HG03196 (cell line): ENCODE measurements at regions not wholly inside any gene's neighbourhood (a gene's known extent, or its start where the extent isn't known, plus 50 kb on each side); places are given as distances from the start of the nearest gene placed in this dataset.

ENCODE experiments used
- ATAC-seq: cut with Tn5 transposase; IDR thresholded peaks from one replicate; pipeline ENCODE4 v1.9.1; 2021; ENCODE audit not compliant: unreplicated experiment

GRCh38 chr9:28287455-28287854 lies 714.2 kb upstream of the C9orf72 start:
- no peak for ATAC-seq

DNA sequence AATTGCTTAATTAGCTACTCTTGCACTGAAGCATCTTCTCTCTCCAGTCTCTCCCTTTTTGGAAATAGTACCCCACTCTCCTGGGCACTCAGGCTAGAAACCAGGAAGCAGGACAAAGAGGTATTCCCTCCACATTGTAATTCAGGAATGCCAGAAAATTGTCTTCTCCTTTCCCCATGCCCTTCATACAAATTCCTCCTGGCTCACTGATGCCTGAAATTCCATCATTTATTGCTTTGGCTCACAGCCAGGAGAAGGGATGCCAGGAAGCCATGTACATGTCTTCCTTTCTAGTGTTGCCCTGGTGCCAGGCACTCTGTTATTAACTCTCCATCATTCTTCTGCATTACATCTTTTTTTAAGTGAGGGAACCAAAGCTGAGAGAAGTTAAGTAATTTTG lies 716.5 kb upstream of the C9orf72 start:
- no peak for ATAC-seq

DNA sequence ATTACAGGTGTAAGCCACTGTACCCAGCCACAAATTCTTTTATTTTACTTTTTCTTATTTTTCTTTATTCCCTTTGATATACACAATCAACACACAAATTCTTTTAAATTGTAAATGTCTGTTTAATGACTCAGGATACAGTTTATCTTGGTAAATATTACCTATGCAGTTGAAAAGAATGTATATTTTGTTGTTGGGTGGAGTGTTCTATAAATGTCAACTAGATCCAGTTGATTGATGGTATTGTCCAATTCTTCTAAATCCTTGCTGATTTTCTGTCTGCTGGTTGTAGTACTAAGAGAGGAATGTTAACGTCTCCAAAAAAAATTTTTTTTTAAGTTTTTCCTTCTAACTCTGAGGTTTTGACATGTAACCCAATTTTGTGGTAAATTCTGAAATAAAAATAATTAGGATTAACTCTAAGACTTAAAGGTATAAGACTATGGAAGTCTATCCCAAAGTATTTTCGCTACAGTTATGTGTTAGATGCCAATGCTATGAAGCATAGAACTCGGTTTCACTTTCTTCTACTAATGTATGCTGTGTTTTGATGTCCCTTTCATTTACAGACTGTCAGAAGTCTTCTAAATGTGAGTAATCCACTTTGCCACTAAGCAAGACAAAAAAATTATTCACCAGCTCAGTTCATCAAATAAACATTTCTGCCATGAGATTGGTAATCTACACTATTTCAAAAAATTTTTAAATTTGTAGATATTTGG lies 720.2 kb upstream of the C9orf72 start:
- ATAC-seq: no peak

GRCh38 chr9:28301281-28301680 lies 728.0 kb upstream of the C9orf72 start:
- ATAC-seq: no peak

GRCh38 chr9:28317745-28318144 lies 744.5 kb upstream of the C9orf72 start:
- ATAC-seq: no peak

- ATAC-seq: no peak
Measured at GRCh38 chr9:28318515-28318914, 745.2 kb upstream of the C9orf72 start.

DNA sequence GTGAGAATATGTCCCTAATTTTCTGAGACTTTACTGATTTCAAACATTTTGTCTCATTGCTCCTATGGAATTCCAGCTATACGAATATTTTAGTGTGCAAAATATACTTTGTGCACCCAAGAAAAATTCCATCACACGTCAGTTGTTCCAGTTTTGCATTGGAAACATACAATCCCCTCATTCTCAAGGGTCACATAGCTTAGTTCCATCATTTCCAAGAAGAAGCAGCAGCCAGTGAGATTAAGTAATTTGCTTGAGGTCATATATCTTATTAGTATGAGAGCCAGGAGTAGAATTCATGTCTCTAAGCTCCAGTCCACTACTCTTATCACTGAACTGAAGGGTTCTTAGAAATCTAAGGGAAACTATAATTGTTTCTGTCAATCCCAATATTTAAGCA lies 746.7 kb upstream of the C9orf72 start:
- ATAC-seq: no peak

- ATAC-seq: no peak
Measured at GRCh38 chr9:28320616-28321015, 747.3 kb upstream of the C9orf72 start.

DNA sequence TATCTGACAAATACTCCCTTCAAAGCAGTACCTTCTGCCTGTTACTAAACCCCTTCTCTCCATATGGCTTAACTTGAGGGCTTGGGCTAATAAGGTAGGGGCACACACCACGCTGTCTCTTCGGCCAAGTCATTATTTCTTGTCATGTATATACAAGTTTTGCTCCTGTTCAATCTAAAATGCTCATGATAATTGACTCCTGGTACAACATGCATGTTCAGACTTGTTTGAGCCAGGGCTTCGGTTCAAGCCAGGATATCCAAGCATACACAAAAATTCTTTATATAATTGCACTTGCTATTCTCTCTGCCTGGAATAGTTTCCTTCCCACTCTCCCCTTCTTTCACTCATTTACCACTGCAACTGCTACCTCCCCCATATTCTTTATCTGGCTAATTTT lies 756.0 kb upstream of the C9orf72 start:
- no peak for ATAC-seq

DNA sequence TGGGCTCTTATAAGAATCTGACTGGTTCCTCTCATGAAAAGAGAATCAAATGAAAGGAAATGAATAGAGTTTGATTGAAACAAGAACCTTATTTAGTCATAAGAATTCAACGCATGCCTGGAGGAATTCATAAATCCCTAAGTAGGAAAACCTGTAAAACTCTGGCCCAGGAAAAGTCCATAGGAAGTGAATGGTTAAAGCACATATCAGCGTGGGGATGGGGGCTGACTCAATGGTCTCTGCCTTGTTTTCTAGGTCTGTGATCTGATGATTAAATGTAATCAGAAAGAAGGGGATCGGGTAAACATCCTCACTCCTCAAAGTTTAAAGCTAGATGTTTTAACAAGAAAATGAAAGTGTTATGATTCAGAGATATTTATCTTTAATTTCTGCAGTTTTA lies 759.4 kb upstream of the C9orf72 start:
- no peak for ATAC-seq

- ATAC-seq: no peak
Measured at GRCh38 chr9:28341913-28342312, 768.6 kb upstream of the C9orf72 start.

GRCh38 chr9:28342815-28343338 lies 769.6 kb upstream of the C9orf72 start:
- no peak for ATAC-seq

DNA sequence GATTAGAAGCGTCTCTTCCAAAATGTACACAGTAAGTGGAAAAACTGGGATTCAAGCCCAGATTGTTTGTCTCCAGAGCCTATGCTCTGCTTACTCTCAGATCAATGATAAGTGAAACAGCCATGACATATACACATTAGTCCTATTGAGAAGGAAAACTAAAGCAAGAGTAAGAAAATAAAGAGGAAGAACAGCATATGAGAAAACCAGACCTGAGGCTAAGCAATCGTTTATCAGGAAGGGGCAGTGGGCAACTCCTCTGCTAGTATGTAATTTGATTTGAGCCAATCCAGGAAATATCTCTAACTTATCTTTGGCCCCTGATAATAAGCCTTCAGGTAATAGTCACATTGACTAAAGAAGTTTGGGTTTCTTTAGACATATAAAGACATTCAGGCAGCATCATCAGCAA lies 789.9 kb upstream of the C9orf72 start:
- no peak for ATAC-seq

- ATAC-seq: no peak
Measured at GRCh38 chr9:28365020-28365640, 791.8 kb upstream of the C9orf72 start.

- ATAC-seq: no peak
Measured at GRCh38 chr9:28365728-28366127, 792.4 kb upstream of the C9orf72 start.

DNA sequence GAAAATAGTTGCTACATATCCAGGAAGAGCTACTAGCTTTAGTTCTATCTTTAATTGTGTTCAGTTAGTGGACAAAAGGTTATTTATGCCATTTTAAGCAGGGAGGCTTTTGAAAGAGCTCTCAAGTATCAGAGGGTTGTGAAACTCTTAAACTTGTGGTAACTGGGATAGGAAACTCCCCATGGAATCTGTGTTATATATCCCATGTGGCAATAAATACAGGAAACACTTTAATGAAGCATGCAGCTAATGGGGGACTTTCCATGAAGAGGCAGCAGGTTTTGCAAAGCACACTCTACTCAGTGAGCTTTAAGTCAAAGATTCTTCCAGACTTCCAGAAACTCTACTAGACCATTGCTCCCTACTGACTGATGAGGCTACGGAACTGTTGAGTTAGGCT lies 805.0 kb upstream of the C9orf72 start:
- ATAC-seq: no peak

DNA sequence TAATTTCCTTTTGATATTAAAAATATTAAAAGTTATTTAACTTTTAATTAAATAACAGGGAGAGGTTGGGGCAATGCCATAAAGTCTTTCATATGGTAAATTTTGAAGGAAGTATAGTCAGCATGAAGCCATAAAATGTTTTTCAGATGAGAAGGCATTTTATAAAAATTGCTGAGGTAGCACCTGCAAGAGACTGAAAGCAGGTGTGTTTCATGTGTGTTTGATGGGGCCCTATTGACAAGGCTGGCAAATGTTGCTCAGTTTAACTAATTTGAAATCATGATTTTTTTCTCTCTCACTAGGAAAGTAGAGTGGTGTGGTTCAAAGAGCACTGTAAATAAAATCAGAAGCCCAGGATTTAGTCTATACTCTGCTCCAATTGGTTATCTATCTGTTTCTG lies 805.8 kb upstream of the C9orf72 start:
- no peak for ATAC-seq

- ATAC-seq: no peak
Measured at GRCh38 chr9:28389411-28389810, 816.1 kb upstream of the C9orf72 start.

GRCh38 chr9:28394774-28395173 lies 821.5 kb upstream of the C9orf72 start:
- ATAC-seq: no peak

DNA sequence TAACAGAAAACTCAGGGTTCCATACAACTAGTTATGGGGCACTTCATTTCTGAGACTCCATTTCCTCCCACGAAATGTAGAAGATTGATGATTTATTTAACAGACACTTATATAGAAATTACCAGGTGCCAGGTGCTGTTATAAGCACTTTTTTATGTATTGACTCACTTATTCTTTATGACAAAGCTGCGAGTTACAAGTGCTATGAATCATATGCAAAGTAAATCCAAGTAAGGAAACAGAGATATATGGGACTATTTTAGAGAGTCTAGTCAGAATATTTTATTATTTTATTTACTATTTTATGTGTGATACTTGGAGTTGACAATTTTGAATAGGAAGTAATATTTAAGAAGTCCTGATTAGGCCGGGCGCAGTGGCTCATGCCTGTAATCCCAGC lies 822.8 kb upstream of the C9orf72 start:
- no peak for ATAC-seq

DNA sequence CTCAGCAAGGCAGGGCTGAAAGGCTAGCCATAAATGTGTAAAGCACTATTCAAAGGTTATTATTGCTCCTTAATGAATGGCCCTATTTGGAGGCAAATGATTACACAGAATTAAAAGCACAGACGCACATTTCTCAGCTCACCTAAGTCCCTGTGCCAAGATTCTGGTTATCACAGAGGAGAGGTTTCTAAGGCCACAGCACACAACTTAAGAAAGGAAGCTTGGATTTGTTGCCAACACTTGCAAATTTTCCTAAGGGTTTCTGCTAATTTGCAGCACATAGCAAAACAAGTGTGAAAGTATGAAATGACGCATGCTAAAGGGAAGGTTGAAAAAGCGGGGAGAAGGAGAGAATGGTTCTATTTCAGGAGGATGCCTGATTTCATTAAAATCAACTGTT lies 834.1 kb upstream of the C9orf72 start:
- ATAC-seq: no peak

- ATAC-seq: no peak
Measured at GRCh38 chr9:28409919-28410318, 836.6 kb upstream of the C9orf72 start.

DNA sequence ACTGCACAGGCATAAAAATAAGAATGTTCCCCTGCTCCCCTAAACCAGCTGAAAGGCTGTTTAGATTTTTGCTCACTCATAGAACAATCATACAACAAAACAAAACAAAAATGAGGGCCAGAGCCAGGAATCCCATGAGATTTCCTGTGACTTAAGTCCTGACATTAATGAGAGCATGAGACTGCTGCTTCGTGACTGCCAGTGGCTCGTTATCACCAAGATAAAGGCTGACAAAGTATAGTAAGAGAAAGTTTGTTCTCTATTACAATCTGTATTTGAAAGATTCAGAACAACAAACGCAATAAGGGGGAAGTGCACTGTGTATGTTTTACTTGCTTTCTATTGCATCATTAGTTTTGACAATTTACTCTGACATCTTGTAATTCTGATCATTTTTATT lies 837.1 kb upstream of the C9orf72 start:
- ATAC-seq: no peak
